HepG2 (cell line): ENCODE measurements at regions not wholly inside any gene's neighbourhood (a gene's known extent, or its start where the extent isn't known, plus 50 kb on each side); places are given as distances from the start of the nearest gene placed in this dataset.
A peak's percentile ranks its signal among the peaks of the same experiment; 100 is the strongest.

ENCODE experiments used
- KLF12 ChIP-seq: sonication (generic); formaldehyde crosslinking; IDR thresholded peaks from 2 replicates; pipeline ENCODE4 v1.4.0; 2020; ENCODE audit warnings: missing genetic modification reagents, borderline replicate concordance
- ZBTB3 ChIP-seq: sonication (generic); formaldehyde crosslinking; IDR thresholded peaks from 2 replicates; pipeline ENCODE4 v1.4.0; 2020; ENCODE audit warnings: low read depth, mild to moderate bottlenecking, moderate library complexity, missing genetic modification reagents, borderline replicate concordance
- ZNF652 ChIP-seq: IDR thresholded peaks from 2 replicates; pipeline ENCODE4 v1.6.1; 2016; ENCODE audit warnings: low read depth, borderline replicate concordance
- ZNF747 ChIP-seq: sonication (generic); formaldehyde crosslinking; IDR thresholded peaks from 2 replicates; pipeline ENCODE4 v1.8.1; 2023; ENCODE audit warnings: missing genetic modification reagents, mild to moderate bottlenecking, borderline replicate concordance
- ZSCAN20 ChIP-seq: sonication (generic); formaldehyde crosslinking; IDR thresholded peaks from 2 replicates; pipeline ENCODE4 v1.4.0; 2020; ENCODE audit warnings: missing genetic modification reagents, mild to moderate bottlenecking, borderline replicate concordance
- TF ChIP-seq, protein P1 (sequence below): sonication (generic); formaldehyde crosslinking; IDR thresholded peaks from 2 replicates; pipeline ENCODE4 v1.4.0; 2020; ENCODE audit warnings: missing genetic modification reagents
- TF ChIP-seq, protein P2 (sequence below): IDR thresholded peaks from 2 replicates; pipeline ENCODE4 v1.6.1; 2016; ENCODE audit warnings: low read depth, borderline replicate concordance
- TF ChIP-seq, protein P3 (sequence below): sonication (generic); formaldehyde crosslinking; IDR thresholded peaks from 2 replicates; pipeline ENCODE4 v1.5.1; 2020; ENCODE audit warnings: mild to moderate bottlenecking, missing genetic modification reagents, moderate library complexity
- TF ChIP-seq, protein P4 (sequence below), 2 experiments: fragments of 450-650 bp in 1 of 2; sonication (generic) in 1 of 2; formaldehyde crosslinking in 1 of 2; IDR thresholded peaks; 2 replicates each; pipeline versions ENCODE4 v1.6.1 to v1.8.0; 2016 to 2022; ENCODE audit warnings: antibody characterized with exemption in 1 of 2, mild to moderate bottlenecking in 1 of 2, missing genetic modification reagents in 1 of 2

DNA sequence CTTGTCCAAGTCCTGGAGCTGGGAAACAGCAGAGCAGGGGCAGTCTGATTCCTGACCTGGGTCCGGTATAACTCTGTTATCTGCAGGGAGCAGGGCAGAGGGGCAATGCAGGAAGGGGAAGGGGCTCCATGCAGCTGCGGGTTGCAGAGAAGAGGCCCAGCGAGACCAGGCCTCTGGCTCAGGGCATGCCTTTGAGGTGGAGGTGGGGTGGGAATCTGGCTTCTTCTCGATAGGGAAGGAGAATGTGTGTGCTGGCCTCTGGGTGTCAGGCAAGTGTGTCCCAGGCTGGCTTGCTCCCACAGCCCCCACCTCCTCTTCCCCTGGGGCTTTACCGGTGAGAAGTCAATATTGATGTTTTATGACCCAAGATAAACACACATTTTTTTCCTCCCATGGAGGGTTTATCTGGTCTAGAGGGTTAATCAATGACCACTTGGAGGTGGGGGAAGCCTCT, 187.1 kb upstream of the HAAO start (continued):
- TF ChIP-seq, protein P1, sequence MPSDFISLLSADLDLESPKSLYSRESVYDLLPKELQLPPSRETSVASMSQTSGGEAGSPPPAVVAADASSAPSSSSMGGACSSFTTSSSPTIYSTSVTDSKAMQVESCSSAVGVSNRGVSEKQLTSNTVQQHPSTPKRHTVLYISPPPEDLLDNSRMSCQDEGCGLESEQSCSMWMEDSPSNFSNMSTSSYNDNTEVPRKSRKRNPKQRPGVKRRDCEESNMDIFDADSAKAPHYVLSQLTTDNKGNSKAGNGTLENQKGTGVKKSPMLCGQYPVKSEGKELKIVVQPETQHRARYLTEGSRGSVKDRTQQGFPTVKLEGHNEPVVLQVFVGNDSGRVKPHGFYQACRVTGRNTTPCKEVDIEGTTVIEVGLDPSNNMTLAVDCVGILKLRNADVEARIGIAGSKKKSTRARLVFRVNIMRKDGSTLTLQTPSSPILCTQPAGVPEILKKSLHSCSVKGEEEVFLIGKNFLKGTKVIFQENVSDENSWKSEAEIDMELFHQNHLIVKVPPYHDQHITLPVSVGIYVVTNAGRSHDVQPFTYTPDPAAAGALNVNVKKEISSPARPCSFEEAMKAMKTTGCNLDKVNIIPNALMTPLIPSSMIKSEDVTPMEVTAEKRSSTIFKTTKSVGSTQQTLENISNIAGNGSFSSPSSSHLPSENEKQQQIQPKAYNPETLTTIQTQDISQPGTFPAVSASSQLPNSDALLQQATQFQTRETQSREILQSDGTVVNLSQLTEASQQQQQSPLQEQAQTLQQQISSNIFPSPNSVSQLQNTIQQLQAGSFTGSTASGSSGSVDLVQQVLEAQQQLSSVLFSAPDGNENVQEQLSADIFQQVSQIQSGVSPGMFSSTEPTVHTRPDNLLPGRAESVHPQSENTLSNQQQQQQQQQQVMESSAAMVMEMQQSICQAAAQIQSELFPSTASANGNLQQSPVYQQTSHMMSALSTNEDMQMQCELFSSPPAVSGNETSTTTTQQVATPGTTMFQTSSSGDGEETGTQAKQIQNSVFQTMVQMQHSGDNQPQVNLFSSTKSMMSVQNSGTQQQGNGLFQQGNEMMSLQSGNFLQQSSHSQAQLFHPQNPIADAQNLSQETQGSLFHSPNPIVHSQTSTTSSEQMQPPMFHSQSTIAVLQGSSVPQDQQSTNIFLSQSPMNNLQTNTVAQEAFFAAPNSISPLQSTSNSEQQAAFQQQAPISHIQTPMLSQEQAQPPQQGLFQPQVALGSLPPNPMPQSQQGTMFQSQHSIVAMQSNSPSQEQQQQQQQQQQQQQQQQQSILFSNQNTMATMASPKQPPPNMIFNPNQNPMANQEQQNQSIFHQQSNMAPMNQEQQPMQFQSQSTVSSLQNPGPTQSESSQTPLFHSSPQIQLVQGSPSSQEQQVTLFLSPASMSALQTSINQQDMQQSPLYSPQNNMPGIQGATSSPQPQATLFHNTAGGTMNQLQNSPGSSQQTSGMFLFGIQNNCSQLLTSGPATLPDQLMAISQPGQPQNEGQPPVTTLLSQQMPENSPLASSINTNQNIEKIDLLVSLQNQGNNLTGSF: no peak
- TF ChIP-seq, protein P2, sequence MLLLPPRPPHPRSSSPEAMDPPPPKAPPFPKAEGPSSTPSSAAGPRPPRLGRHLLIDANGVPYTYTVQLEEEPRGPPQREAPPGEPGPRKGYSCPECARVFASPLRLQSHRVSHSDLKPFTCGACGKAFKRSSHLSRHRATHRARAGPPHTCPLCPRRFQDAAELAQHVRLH: peak; percentile 85; the same call in 1 of the 2 replicates
- TF ChIP-seq KLF12 (CRISPR knock-in tag) (no peak; the same call in 1 of the 2 replicates), ZBTB3 (CRISPR knock-in tag) (no peak), ZSCAN20 (CRISPR knock-in tag) (no peak), ZNF652 (CRISPR knock-in tag) (peak; percentile 90), ZNF747 (CRISPR knock-in tag) (peak; percentile 97; the same call in 1 of the 2 replicates)
- TF ChIP-seq, protein P3, sequence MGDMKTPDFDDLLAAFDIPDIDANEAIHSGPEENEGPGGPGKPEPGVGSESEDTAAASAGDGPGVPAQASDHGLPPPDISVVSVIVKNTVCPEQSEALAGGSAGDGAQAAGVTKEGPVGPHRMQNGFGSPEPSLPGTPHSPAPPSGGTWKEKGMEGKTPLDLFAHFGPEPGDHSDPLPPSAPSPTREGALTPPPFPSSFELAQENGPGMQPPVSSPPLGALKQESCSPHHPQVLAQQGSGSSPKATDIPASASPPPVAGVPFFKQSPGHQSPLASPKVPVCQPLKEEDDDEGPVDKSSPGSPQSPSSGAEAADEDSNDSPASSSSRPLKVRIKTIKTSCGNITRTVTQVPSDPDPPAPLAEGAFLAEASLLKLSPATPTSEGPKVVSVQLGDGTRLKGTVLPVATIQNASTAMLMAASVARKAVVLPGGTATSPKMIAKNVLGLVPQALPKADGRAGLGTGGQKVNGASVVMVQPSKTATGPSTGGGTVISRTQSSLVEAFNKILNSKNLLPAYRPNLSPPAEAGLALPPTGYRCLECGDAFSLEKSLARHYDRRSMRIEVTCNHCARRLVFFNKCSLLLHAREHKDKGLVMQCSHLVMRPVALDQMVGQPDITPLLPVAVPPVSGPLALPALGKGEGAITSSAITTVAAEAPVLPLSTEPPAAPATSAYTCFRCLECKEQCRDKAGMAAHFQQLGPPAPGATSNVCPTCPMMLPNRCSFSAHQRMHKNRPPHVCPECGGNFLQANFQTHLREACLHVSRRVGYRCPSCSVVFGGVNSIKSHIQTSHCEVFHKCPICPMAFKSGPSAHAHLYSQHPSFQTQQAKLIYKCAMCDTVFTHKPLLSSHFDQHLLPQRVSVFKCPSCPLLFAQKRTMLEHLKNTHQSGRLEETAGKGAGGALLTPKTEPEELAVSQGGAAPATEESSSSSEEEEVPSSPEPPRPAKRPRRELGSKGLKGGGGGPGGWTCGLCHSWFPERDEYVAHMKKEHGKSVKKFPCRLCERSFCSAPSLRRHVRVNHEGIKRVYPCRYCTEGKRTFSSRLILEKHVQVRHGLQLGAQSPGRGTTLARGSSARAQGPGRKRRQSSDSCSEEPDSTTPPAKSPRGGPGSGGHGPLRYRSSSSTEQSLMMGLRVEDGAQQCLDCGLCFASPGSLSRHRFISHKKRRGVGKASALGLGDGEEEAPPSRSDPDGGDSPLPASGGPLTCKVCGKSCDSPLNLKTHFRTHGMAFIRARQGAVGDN (CRISPR knock-in tag): peak; percentile 90
- TF ChIP-seq, protein P4, sequence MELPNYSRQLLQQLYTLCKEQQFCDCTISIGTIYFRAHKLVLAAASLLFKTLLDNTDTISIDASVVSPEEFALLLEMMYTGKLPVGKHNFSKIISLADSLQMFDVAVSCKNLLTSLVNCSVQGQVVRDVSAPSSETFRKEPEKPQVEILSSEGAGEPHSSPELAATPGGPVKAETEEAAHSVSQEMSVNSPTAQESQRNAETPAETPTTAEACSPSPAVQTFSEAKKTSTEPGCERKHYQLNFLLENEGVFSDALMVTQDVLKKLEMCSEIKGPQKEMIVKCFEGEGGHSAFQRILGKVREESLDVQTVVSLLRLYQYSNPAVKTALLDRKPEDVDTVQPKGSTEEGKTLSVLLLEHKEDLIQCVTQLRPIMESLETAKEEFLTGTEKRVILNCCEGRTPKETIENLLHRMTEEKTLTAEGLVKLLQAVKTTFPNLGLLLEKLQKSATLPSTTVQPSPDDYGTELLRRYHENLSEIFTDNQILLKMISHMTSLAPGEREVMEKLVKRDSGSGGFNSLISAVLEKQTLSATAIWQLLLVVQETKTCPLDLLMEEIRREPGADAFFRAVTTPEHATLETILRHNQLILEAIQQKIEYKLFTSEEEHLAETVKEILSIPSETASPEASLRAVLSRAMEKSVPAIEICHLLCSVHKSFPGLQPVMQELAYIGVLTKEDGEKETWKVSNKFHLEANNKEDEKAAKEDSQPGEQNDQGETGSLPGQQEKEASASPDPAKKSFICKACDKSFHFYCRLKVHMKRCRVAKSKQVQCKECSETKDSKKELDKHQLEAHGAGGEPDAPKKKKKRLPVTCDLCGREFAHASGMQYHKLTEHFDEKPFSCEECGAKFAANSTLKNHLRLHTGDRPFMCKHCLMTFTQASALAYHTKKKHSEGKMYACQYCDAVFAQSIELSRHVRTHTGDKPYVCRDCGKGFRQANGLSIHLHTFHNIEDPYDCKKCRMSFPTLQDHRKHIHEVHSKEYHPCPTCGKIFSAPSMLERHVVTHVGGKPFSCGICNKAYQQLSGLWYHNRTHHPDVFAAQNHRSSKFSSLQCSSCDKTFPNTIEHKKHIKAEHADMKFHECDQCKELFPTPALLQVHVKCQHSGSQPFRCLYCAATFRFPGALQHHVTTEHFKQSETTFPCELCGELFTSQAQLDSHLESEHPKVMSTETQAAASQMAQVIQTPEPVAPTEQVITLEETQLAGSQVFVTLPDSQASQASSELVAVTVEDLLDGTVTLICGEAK (IDR thresholded peaks at IDR 0.05): no peak
- TF ChIP-seq, protein P4 (CRISPR knock-in tag; IDR thresholded peaks at IDR 0.05): peak; percentile 47; the same call in 1 of the 2 replicates
